PFSK-1 (cell line): ENCODE measurements at regions not wholly inside any gene's neighbourhood (a gene's known extent, or its start where the extent isn't known, plus 50 kb on each side); places are given as distances from the start of the nearest gene placed in this dataset.

Experiments
- POLR2AphosphoS5 ChIP-seq: IDR thresholded peaks from 2 replicates; pipeline ENCODE4 v1.6.1; 2012; ENCODE audit warnings: low read depth, mild to moderate bottlenecking, control low read depth, low read length, moderate library complexity
- TAF1 ChIP-seq: IDR thresholded peaks from 2 replicates; pipeline ENCODE4 v1.6.1; 2012; ENCODE audit warnings: low read length, control low read depth, borderline replicate concordance; ENCODE audit not compliant: insufficient read depth

GRCh38 chr10:29728541-29729049 is 93.8 kb upstream of the SVIL start:
- TF ChIP-seq POLR2AphosphoS5 (no peak), TAF1 (no peak)
